GM12878 (cell line): ENCODE measurements at regions not wholly inside any gene's neighbourhood (a gene's known extent, or its start where the extent isn't known, plus 50 kb on each side); places are given as distances from the start of the nearest gene placed in this dataset.

Experiments used
- ATAC-seq: fragments of 200-7000 bp; cut with Tn5 transposase; 3 replicates; pipeline ENCODE4 v1.9.1; 2020; ENCODE audit warnings: mild to moderate bottlenecking, moderate library complexity
- BruUV-seq: library from RNA; stranded (reverse); fragments of 400-500 nt; replicated peaks from 2 replicates; lab custom pipeline; 2021; lab: Mats Ljungman, UMichigan
- CTCF ChIA-PET: fragments of 300-600 bp; sonication (Branson Sonifier 250); formaldehyde crosslinking; extraction: SDS; loops from one replicate; lab custom pipeline; 2021; ENCODE audit warnings: inconsistent platforms; lab: Yijun Ruan, JAX
- POLR2A ChIA-PET: fragments of 350-600 bp; formaldehyde crosslinking; extraction: SDS; loops from one replicate; lab custom pipeline; 2021; ENCODE audit warnings: inconsistent platforms; lab: Charles Lee
- RAD21 ChIA-PET: fragments of 300-600 bp; sonication (Branson Sonifier 250); formaldehyde crosslinking; loops from one replicate; lab custom pipeline; 2023; ENCODE audit warnings: antibody characterized with exemption; ENCODE audit not compliant: unreplicated experiment; lab: Charles Lee
- SMC1A ChIA-PET: fragments of 300-600 bp; sonication (Branson Sonifier 250); formaldehyde crosslinking; loops from one replicate; lab custom pipeline; 2023; ENCODE audit not compliant: unreplicated experiment, uncharacterized antibody; lab: Charles Lee
- DNase-seq: peaks from one replicate; pipeline ENCODE4 v3.0.0-alpha.2; 2011; ENCODE audit warnings: low read depth, low spot score
- FAIRE-seq: peaks from 3 replicates; lab custom pipeline; 2011; peaks lifted over from hg19 to GRCh38; lab: Jason Lieb, UNC
- H2AFZ ChIP-seq: 2 replicates; pipeline ENCODE4 v1.6.0; 2011; ENCODE audit warnings: low read depth, low read length, control low read depth; ENCODE audit not compliant: control insufficient read depth
- H3K27ac ChIP-seq: 2 replicates; pipeline ENCODE4 v1.5.1; 2011; ENCODE audit warnings: control low read depth; ENCODE audit not compliant: control insufficient read depth, insufficient read depth
- H3K27me3 ChIP-seq, 2 experiments: replicated peaks in 1 of 2; 2 replicates each; pipeline versions ENCODE4 v1.6.0 to v1.6.1; 2011; ENCODE audit warnings: low read length in 1 of 2; ENCODE audit not compliant: control insufficient read depth in 2 of 2, insufficient read depth in 2 of 2
- H3K36me3 ChIP-seq, 2 experiments: 2 replicates each; pipeline ENCODE4 v1.5.1; 2011; ENCODE audit warnings: low read length in 1 of 2; ENCODE audit not compliant: control insufficient read depth in 2 of 2, insufficient read depth in 2 of 2
- H3K4me1 ChIP-seq: 2 replicates; pipeline ENCODE4 v1.6.1; 2011; ENCODE audit warnings: mild to moderate bottlenecking, low read length, moderate library complexity, mixed read lengths; ENCODE audit not compliant: control insufficient read depth, insufficient read depth
- H3K4me2 ChIP-seq: 2 replicates; pipeline ENCODE4 v1.6.0; 2011; ENCODE audit warnings: control low read depth; ENCODE audit not compliant: control insufficient read depth, insufficient read depth
- H3K4me3 ChIP-seq: fragments of 200-600 bp; sonication (generic); 2 replicates; pipeline ENCODE4 v1.5.1; 2016
- H3K79me2 ChIP-seq: 2 replicates; pipeline ENCODE4 v1.6.0; 2011; ENCODE audit warnings: low read length; ENCODE audit not compliant: control insufficient read depth, insufficient read depth
- H3K9ac ChIP-seq: 2 replicates; pipeline ENCODE4 v1.8.0; 2011; ENCODE audit warnings: low read length, control low read depth, mixed read lengths; ENCODE audit not compliant: control insufficient read depth, insufficient read depth
- H3K9me3 ChIP-seq: replicated peaks from 3 replicates; pipeline ENCODE4 v1.5.1; 2011; ENCODE audit warnings: mild to moderate bottlenecking, low read length; ENCODE audit not compliant: control insufficient read depth, insufficient read depth
- H4K20me1 ChIP-seq: 2 replicates; pipeline ENCODE4 v1.6.0; 2011; ENCODE audit not compliant: control insufficient read depth, insufficient read depth
- ASH2L ChIP-seq: fragments of 300-600, 200-600 bp; sonication (generic); IDR thresholded peaks from 2 replicates; pipeline ENCODE4 v1.6.1; 2017; ENCODE audit warnings: low read depth, mild to moderate bottlenecking, borderline replicate concordance
- CBX5 ChIP-seq: sonication (generic); IDR thresholded peaks from 2 replicates; pipeline ENCODE4 v1.6.1; 2016; ENCODE audit warnings: low read depth, moderate library complexity, mild to moderate bottlenecking, inconsistent platforms
- DPF2 ChIP-seq: fragments of 450-650 bp; IDR thresholded peaks from 2 replicates; pipeline ENCODE4 v1.6.1; 2017; ENCODE audit warnings: mild to moderate bottlenecking
- FOXM1 ChIP-seq: IDR thresholded peaks from 2 replicates; pipeline ENCODE4 v1.6.1; 2012; ENCODE audit warnings: low read depth, mild to moderate bottlenecking, inconsistent platforms, low read length, moderate library complexity
- HCFC1 ChIP-seq: fragments of 150-350 bp; IDR thresholded peaks from 2 replicates; pipeline ENCODE4 v1.6.1; 2014; ENCODE audit warnings: low read length
- IKZF1 ChIP-seq: fragments of 450-650 bp; conservative IDR thresholded peaks from 2 replicates; pipeline ENCODE4 v1.6.1; 2017; ENCODE audit warnings: antibody characterized with exemption, mild to moderate bottlenecking
- IRF4 ChIP-seq: IDR thresholded peaks from 2 replicates; pipeline ENCODE4 v1.6.1; 2011; ENCODE audit warnings: low read depth, low read length
- JUNB ChIP-seq: IDR thresholded peaks from 2 replicates; pipeline ENCODE4 v1.6.1; 2016; ENCODE audit warnings: antibody characterized with exemption, mild to moderate bottlenecking
- KAT2A ChIP-seq: conservative IDR thresholded peaks from 2 replicates; pipeline ENCODE4 v1.6.1; 2011; ENCODE audit warnings: low read depth, low read length; ENCODE audit not compliant: control insufficient read depth
- NFYB ChIP-seq: IDR thresholded peaks from 2 replicates; pipeline ENCODE4 v1.6.1; 2011; ENCODE audit warnings: low read depth, mild to moderate bottlenecking, low read length, improper control_type of control experiment, moderate library complexity; ENCODE audit not compliant: insufficient read depth
- NRF1 ChIP-seq: conservative IDR thresholded peaks from 2 replicates; pipeline ENCODE4 v1.6.1; 2011; ENCODE audit warnings: mild to moderate bottlenecking, low read depth, low read length, improper control_type of control experiment
- SP1 ChIP-seq: IDR thresholded peaks from one replicate; pipeline ENCODE4 v1.6.1; 2011; ENCODE audit warnings: low read depth, low read length
- STAT3 ChIP-seq: IDR thresholded peaks from 2 replicates; pipeline ENCODE4 v1.6.1; 2011; ENCODE audit warnings: low read depth, low read length, improper control_type of control experiment
- ZNF384 ChIP-seq: IDR thresholded peaks from 2 replicates; pipeline ENCODE4 v1.6.1; 2012; ENCODE audit warnings: low read depth, mild to moderate bottlenecking, low read length, improper control_type of control experiment, borderline replicate concordance
- ZZZ3 ChIP-seq: IDR thresholded peaks from 2 replicates; pipeline ENCODE4 v1.6.1; 2011; ENCODE audit warnings: low read depth; ENCODE audit not compliant: control insufficient read depth, insufficient read length
- WGBS: methylation state at CpG from one replicate; pipeline ENCODE4 v1.1.6; 2016; ENCODE audit warnings: low lambda C conversion rate; ENCODE audit not compliant: insufficient replicate concordance, insufficient coverage; ENCODE audit errors: missing lambda C conversion rate; 5-methylcytosine and 5-hydroxymethylcytosine counted together
- in situ Hi-C: fragments of 300-500 bp; cut with MboI; formaldehyde crosslinking; loops from 9 replicates; pipeline ENCODE4 v1.14.3; 2018; ENCODE audit warnings: mixed read lengths
- intact Hi-C: fragments of 100-400 bp; cut with micrococcal nuclease; formaldehyde crosslinking; loops from one replicate; pipeline ENCODE4 v1.14.2; 2022; ENCODE audit not compliant: unreplicated experiment
- TF ChIP-seq, protein P1 (sequence below): IDR thresholded peaks from 2 replicates; pipeline ENCODE4 v1.6.1; 2012; ENCODE audit warnings: low read depth, low read length, improper control_type of control experiment
- TF ChIP-seq, protein P2 (sequence below): fragments of 450-650 bp; IDR thresholded peaks from 2 replicates; pipeline ENCODE4 v1.6.1; 2017; ENCODE audit warnings: mild to moderate bottlenecking

DNA sequence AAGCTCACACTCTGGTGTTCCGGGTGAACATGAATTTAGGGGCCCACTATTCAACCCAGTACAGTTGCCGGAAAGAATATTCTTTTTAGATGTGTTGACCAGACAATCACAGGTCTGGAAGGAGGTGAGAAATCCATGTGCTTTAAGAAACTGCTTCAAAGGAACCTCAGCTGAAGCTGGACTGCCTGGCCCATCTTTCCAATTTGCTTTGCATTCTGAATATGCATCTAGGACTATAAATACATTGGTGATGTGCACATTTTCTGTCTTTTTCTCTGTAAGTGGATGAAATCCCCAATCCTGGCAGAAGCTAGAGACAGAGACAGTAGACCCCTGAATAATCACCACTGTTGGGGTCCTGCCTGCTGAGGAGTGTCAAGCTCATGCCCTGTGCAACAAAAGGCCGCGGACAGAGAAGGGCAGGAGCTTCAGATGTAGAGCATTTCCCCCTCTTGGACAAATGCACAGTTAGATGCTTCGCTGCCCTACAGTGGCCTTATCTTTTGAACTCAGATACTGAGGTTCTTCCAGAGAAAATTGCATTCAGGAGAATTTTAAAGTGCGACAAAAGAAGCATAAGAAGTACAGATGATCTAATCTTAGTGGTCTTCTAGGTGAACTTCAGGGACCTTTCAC is 368.3 kb downstream of the SFMBT2 start:
- BruUV-seq: no TSS peak
- Histone ChIP-seq H3K36me3 (no peaks in the 10 kb centered on the region), H3K4me3 (no peak overlapping the region), H3K9me3 (no peaks in the 10 kb centered on the region), H3K4me2 (no peak overlapping the region), H3K27me3 (no peaks in the 10 kb centered on the region; a peak in 1 of 4 replicates), H3K9ac (no peak overlapping the region), H2AFZ (no peak overlapping the region), H3K4me1 (peaks cover 10% of the 10 kb centered on the region; the same call in 1 of the 2 replicates), H3K27ac (no peak overlapping the region), H4K20me1 (no peaks in the 10 kb centered on the region), H3K79me2 (no peaks in the 10 kb centered on the region)
- 75% methylated on average over 6 of the region's 6 CpGs for WGBS
- RAD21 ChIA-PET: no interaction called here
- CTCF ChIA-PET: interaction anchor here (1.0 kb wide), 1 partner anchor 11 kb away, joined by 4 read pairs; no protein-coding TSS in a partner anchor
- POLR2A ChIA-PET: no interaction called here
- no peak for FAIRE-seq
- ATAC-seq: no peak
- SMC1A ChIA-PET: interaction anchor here (0.6 to 1.3 kb wide), 2 partner anchors 17 to 1666 kb away, joined by 3 to 4 read pairs; no protein-coding TSS in a partner anchor
- intact Hi-C loops (no loop called here), in situ Hi-C loops (no loop called here)
- DNase-seq: no peak
- TF ChIP-seq FOXM1 (no peak), SP1 (no peak), CBX5 (no peak), NRF1 (no peak), IRF4 (no peak), DPF2 (no peak), KAT2A (no peak), ZZZ3 (no peak), ZNF384 (no peak), IKZF1 (no peak), NFYB (no peak), HCFC1 (no peak), STAT3 (no peak), ASH2L (no peak), JUNB (no peak)
- TF ChIP-seq, protein P1, sequence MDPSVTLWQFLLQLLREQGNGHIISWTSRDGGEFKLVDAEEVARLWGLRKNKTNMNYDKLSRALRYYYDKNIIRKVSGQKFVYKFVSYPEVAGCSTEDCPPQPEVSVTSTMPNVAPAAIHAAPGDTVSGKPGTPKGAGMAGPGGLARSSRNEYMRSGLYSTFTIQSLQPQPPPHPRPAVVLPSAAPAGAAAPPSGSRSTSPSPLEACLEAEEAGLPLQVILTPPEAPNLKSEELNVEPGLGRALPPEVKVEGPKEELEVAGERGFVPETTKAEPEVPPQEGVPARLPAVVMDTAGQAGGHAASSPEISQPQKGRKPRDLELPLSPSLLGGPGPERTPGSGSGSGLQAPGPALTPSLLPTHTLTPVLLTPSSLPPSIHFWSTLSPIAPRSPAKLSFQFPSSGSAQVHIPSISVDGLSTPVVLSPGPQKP: no peak
- TF ChIP-seq, protein P2, sequence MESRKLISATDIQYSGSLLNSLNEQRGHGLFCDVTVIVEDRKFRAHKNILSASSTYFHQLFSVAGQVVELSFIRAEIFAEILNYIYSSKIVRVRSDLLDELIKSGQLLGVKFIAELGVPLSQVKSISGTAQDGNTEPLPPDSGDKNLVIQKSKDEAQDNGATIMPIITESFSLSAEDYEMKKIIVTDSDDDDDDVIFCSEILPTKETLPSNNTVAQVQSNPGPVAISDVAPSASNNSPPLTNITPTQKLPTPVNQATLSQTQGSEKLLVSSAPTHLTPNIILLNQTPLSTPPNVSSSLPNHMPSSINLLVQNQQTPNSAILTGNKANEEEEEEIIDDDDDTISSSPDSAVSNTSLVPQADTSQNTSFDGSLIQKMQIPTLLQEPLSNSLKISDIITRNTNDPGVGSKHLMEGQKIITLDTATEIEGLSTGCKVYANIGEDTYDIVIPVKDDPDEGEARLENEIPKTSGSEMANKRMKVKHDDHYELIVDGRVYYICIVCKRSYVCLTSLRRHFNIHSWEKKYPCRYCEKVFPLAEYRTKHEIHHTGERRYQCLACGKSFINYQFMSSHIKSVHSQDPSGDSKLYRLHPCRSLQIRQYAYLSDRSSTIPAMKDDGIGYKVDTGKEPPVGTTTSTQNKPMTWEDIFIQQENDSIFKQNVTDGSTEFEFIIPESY: no peak
